ENCODE measurements at regions not wholly inside any gene's neighbourhood (a gene's known extent, or its start where the extent isn't known, plus 50 kb on each side); places are given as distances from the start of the nearest gene placed in this dataset.

- H3K27ac ChIP-seq (ENCODE audit: low read depth in 1 of 2, low read length in 1 of 2) = no peak overlapping the region
- DNase-seq = no peak
- H3K4me1 ChIP-seq (ENCODE audit: control insufficient read depth in 5 of 5, insufficient read depth in 5 of 5, low read length in 5 of 5) = no peaks in the 10 kb centered on the region
- H3K36me3 ChIP-seq (ENCODE audit: control insufficient read depth in 4 of 4, insufficient read depth in 4 of 4, low read length in 4 of 4) = no peaks in the 10 kb centered on the region
- no peak for ATAC-seq (ENCODE audit: insufficient read depth, low FRiP score)
- no peak overlapping the region for H3K4me3 ChIP-seq
- TF ChIP-seq CTCF (IDR thresholded peaks at IDR 0.05; ENCODE audit: control extremely low read depth, extremely low read depth) = no peak
- WGBS, 2 donors = 65 to 80% methylated on average over 11 of the region's 11 CpGs
- H3K9ac ChIP-seq (ENCODE audit: insufficient read depth in 1 of 2, low read length in 2 of 2) = no peak overlapping the region
- H3K9me3 ChIP-seq (ENCODE audit: control insufficient read depth in 4 of 4, insufficient read depth in 3 of 4, low read length in 3 of 4) = peaks cover 0 to 4% (median 0%) of the 10 kb centered on the region in 4 donors
- no peaks in the 10 kb centered on the region for H3K27me3 ChIP-seq (ENCODE audit: control insufficient read depth in 3 of 3, insufficient read depth in 3 of 3, low read length in 2 of 3)
These were observed 86.7 kb upstream of the LINGO1 start for GRCh38 chr15:77719450-77719849.

GRCh38 chr15:77717333-77717990 is 84.8 kb upstream of the LINGO1 start:
- Histone ChIP-seq H3K36me3 (ENCODE audit: control insufficient read depth in 4 of 4, insufficient read depth in 4 of 4, low read length in 4 of 4) (no peaks in the 10 kb centered on the region), H3K9ac (ENCODE audit: insufficient read depth in 1 of 2, low read length in 2 of 2) (no peak overlapping the region), H3K4me3 (no peak overlapping the region), H3K4me1 (ENCODE audit: control insufficient read depth in 5 of 5, insufficient read depth in 5 of 5, low read length in 5 of 5) (no peaks in the 10 kb centered on the region), H3K27me3 (ENCODE audit: control insufficient read depth in 3 of 3, insufficient read depth in 3 of 3, low read length in 2 of 3) (no peaks in the 10 kb centered on the region), H3K9me3 (ENCODE audit: control insufficient read depth in 4 of 4, insufficient read depth in 3 of 4, low read length in 3 of 4) (peaks cover 0 to 2% (median 0%) of the 10 kb centered on the region in 4 donors), H3K27ac (ENCODE audit: low read depth in 1 of 2, low read length in 1 of 2) (no peak overlapping the region)
- 56 to 57% methylated on average over 13 to 14 of the region's 14 CpGs for WGBS, 2 donors
- no peak for TF ChIP-seq CTCF (IDR thresholded peaks at IDR 0.05; ENCODE audit: control extremely low read depth, extremely low read depth)
- ATAC-seq (ENCODE audit: insufficient read depth, low FRiP score) = no peak
- DNase-seq = no peak

GRCh38 chr15:77716632-77717332 is 84.1 kb upstream of the LINGO1 start:
- Histone ChIP-seq H3K27ac (ENCODE audit: low read depth in 1 of 2, low read length in 1 of 2) (no peak overlapping the region), H3K9ac (ENCODE audit: insufficient read depth in 1 of 2, low read length in 2 of 2) (no peak overlapping the region), H3K4me3 (no peak overlapping the region), H3K36me3 (ENCODE audit: control insufficient read depth in 4 of 4, insufficient read depth in 4 of 4, low read length in 4 of 4) (no peaks in the 10 kb centered on the region), H3K4me1 (ENCODE audit: control insufficient read depth in 5 of 5, insufficient read depth in 5 of 5, low read length in 5 of 5) (no peaks in the 10 kb centered on the region), H3K27me3 (ENCODE audit: control insufficient read depth in 3 of 3, insufficient read depth in 3 of 3, low read length in 2 of 3) (no peaks in the 10 kb centered on the region), H3K9me3 (ENCODE audit: control insufficient read depth in 4 of 4, insufficient read depth in 3 of 4, low read length in 3 of 4) (peaks cover 0 to 2% (median 0%) of the 10 kb centered on the region in 4 donors)
- DNase-seq (no peak), ATAC-seq (ENCODE audit: insufficient read depth, low FRiP score) (no peak)
- no peak for TF ChIP-seq CTCF (IDR thresholded peaks at IDR 0.05; ENCODE audit: control extremely low read depth, extremely low read depth)
- 31 to 33% methylated on average over 14 of the region's 14 CpGs for WGBS, 2 donors
